ENCODE measurements at regions not wholly inside any gene's neighbourhood (a gene's known extent, or its start where the extent isn't known, plus 50 kb on each side); places are given as distances from the start of the nearest gene placed in this dataset.

DNA sequence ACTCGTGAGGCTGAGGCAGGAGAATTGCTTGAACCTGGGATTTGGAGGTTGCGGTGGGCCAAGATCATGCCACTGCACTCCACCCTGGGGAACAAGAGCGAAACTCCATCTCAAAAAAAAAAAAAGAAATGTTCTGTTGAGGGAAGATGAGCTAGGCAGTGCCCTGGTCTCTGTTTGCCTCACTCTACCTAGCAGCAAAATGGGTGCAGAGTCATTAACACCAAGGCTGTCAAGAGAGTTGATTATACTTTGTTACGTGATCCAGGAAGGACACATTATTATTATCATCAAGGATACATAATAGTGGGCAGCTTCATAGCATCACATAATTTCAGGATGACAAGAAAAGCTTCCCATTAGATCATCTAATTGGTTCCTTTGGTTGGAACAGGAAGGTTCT, 84.3 kb upstream of the MAP1LC3B2 start:
- intact Hi-C loops (cut with micrococcal nuclease), result no loop called here
- POLR2A ChIA-PET, result no interaction called here
- H3K36me3 Mint-ChIP-seq (ENCODE audit: low read depth), result peaks cover 2% of the 10 kb centered on the region
- TF ChIP-seq, protein P1, sequence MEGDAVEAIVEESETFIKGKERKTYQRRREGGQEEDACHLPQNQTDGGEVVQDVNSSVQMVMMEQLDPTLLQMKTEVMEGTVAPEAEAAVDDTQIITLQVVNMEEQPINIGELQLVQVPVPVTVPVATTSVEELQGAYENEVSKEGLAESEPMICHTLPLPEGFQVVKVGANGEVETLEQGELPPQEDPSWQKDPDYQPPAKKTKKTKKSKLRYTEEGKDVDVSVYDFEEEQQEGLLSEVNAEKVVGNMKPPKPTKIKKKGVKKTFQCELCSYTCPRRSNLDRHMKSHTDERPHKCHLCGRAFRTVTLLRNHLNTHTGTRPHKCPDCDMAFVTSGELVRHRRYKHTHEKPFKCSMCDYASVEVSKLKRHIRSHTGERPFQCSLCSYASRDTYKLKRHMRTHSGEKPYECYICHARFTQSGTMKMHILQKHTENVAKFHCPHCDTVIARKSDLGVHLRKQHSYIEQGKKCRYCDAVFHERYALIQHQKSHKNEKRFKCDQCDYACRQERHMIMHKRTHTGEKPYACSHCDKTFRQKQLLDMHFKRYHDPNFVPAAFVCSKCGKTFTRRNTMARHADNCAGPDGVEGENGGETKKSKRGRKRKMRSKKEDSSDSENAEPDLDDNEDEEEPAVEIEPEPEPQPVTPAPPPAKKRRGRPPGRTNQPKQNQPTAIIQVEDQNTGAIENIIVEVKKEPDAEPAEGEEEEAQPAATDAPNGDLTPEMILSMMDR (IDR thresholded peaks at IDR 0.05), result no peak
- peaks cover 5% of the 10 kb centered on the region for H3K4me1 Mint-ChIP-seq
- H3K27me3 Mint-ChIP-seq, result no peaks in the 10 kb centered on the region
- DNase-seq (no peak), ATAC-seq (ENCODE audit: low read depth) (no peak)
- no peak overlapping the region for H3K27ac Mint-ChIP-seq
- H3K9me3 Mint-ChIP-seq, result peaks cover 16% of the 10 kb centered on the region
- CTCF ChIA-PET, result no interaction called here
- no peak overlapping the region for H3K4me3 Mint-ChIP-seq

DNA sequence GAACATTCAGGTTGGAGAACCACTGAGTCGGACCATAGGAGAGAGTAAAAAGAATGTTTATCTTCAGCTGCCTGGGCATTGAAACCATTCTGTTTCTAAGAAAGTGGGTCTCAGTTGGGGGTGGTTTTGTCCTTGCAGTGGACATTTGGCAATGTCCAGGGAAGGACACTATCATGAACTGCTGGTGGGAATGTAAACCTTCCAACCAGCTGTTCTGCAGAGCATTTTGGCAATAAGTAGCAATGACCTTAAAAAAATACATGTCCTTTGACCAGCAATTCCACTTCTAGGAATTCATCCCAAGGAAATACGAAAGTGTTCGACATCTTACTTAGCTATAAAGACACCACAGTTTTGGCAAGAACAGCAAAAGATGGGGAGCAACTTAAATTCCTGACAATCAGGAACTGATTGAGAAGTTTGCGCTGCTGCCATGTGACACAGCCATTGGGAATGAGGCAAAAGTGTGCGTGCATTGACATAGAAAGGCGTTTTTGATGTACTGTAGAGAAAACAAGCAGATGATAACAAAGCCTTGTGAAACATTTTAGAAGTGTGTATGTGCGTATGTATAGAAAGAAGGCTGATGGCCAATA, 82.9 kb upstream of the MAP1LC3B2 start:
- H3K27me3 Mint-ChIP-seq, result no peaks in the 10 kb centered on the region
- peaks cover 2% of the 10 kb centered on the region for H3K36me3 Mint-ChIP-seq (ENCODE audit: low read depth)
- no peak for ATAC-seq (ENCODE audit: low read depth)
- intact Hi-C loops (cut with micrococcal nuclease), result no loop called here
- TF ChIP-seq, protein P1 (IDR thresholded peaks at IDR 0.05), result no peak
- peaks cover 11% of the 10 kb centered on the region for H3K4me1 Mint-ChIP-seq
- ChIA-PET POLR2A (no interaction called here), CTCF (interaction anchor here (0.6 kb wide), 1 partner anchor 31 kb away, joined by 3 read pairs; no protein-coding TSS in a partner anchor)
- no peak overlapping the region for H3K27ac Mint-ChIP-seq
- no peak for DNase-seq
- no peak overlapping the region for H3K4me3 Mint-ChIP-seq
- H3K9me3 Mint-ChIP-seq, result peaks cover 16% of the 10 kb centered on the region

DNA sequence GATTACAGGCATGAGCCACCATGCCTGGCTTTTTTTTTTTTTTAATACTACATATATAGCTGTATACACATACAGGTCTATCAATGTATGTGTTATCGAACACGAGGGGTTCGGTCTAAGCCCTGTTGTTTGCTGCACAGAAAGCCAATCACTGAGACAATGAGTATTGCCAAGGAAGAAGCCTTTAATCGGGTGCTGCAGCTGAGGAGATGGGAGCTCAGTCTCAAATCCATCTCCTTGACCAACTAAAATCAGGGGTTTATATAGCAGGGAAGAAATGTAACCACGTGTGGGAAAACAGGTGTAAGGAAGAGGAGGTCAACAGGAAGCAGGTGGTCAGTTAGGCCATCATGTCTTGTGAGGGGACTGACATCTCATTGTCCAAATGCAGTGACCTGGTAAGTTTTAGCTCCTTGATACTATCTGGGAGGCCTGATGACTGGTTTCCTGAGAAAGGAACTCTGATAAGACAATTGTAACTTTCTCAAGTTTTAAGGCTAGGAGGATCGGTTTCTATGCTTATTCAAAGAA, 80.9 kb upstream of the MAP1LC3B2 start:
- ChIA-PET CTCF (no interaction called here), POLR2A (interaction anchor here (0.7 kb wide), 1 partner anchor 119 kb away, joined by 3 read pairs; no protein-coding TSS in a partner anchor)
- H3K4me1 Mint-ChIP-seq, result peaks cover 11% of the 10 kb centered on the region
- intact Hi-C loops (cut with micrococcal nuclease), result no loop called here
- H3K36me3 Mint-ChIP-seq (ENCODE audit: low read depth), result peaks cover 2% of the 10 kb centered on the region
- TF ChIP-seq, protein P1 (IDR thresholded peaks at IDR 0.05), result no peak
- no peak for DNase-seq
- no peak for ATAC-seq (ENCODE audit: low read depth)
- H3K27me3 Mint-ChIP-seq, result peaks cover 1% of the 10 kb centered on the region
- no peak overlapping the region for H3K27ac Mint-ChIP-seq
- peaks cover 16% of the 10 kb centered on the region for H3K9me3 Mint-ChIP-seq
- no peak overlapping the region for H3K4me3 Mint-ChIP-seq

DNA sequence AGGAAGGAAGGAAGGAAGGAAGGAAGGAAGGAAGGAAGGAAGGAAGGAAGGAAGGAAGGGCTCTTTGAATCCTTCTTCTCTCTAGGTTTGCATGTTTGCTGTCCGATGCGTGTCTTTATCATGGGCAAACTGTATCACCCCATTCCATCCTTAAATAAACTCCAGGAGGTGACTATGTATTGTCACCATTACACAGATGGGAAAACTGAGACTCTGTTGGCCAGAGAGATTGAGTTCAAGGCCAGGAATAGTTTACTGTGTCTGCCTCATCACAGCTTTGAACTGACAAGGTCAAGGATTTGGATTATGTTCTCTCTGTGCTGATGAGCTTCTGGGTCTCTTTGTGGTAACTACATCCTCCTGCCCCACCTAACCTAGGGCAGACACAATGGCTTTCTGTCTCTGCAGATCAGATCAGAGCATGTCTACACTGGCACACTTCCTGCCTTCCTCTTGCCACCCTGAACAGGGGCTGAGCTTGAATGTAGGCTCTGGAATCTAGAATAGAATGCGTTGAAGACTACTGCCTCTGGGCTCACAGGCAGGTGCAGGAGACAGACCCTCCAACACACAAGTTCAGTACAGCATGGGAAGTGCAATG, 78.9 kb upstream of the MAP1LC3B2 start:
- peaks cover 9% of the 10 kb centered on the region for H3K9me3 Mint-ChIP-seq
- DNase-seq, result no peak
- peaks cover 2% of the 10 kb centered on the region for H3K36me3 Mint-ChIP-seq (ENCODE audit: low read depth)
- H3K4me3 Mint-ChIP-seq, result no peak overlapping the region
- peaks cover 4% of the 10 kb centered on the region for H3K27me3 Mint-ChIP-seq
- intact Hi-C loops (cut with micrococcal nuclease), result no loop called here
- no peak for ATAC-seq (ENCODE audit: low read depth)
- peaks cover 7% of the 10 kb centered on the region for H3K4me1 Mint-ChIP-seq
- H3K27ac Mint-ChIP-seq, result no peak overlapping the region
- CTCF ChIA-PET, result no interaction called here
- TF ChIP-seq, protein P1 (IDR thresholded peaks at IDR 0.05), result no peak
- POLR2A ChIA-PET, result no interaction called here

DNA sequence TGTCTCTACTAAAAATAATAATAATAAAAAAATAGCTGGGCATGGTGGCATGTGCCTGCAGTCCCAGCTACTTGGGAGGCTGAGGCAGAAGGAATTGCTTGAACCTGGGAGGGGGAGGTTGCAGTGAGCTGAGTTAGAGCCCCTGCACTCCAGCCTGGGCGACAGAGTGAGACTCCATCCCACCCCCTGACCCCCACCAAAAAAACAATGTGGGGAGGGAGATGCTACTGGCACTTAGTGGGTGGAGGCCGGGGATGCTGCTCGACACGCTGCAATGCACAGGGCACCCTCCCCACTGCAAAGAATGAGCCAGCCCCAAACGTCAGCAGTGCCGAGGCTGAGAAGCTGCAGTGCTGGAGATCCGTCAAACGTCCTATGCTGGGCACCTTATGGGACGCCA, 77.5 kb upstream of the MAP1LC3B2 start:
- intact Hi-C loops (cut with micrococcal nuclease), result no loop called here

More for the DNA sequence above, 77.5 kb upstream of the MAP1LC3B2 start:
- Mint-ChIP-seq H3K9me3 (peaks cover under 1% of the 10 kb centered on the region), H3K27me3 (peaks cover 4% of the 10 kb centered on the region), H3K36me3 (ENCODE audit: low read depth) (peaks cover under 1% of the 10 kb centered on the region), H3K4me3 (no peak overlapping the region), H3K27ac (no peak overlapping the region), H3K4me1 (peaks cover 7% of the 10 kb centered on the region)
- ChIA-PET POLR2A (no interaction called here), CTCF (no interaction called here)
- ATAC-seq (ENCODE audit: low read depth), result no peak
- TF ChIP-seq, protein P1 (IDR thresholded peaks at IDR 0.05), result no peak
- no peak for DNase-seq

Data from activated B cell treated with CpG ODN at 0.5 μM for 24 hours (primary cell).